Cardiac fibroblast (primary cell): ENCODE measurements at regions not wholly inside any gene's neighbourhood (a gene's known extent, or its start where the extent isn't known, plus 50 kb on each side); places are given as distances from the start of the nearest gene placed in this dataset.
A peak's percentile ranks its signal among the peaks of the same experiment; 100 is the strongest.

Experiments
- DNase-seq, 2 donors: peaks; one replicate each; pipeline versions ENCODE4 v3.0.0 to v3.0.0-alpha.2; 2010; ENCODE audit warnings: low read depth in 2 of 2
- H3K4me3 ChIP-seq, 2 donors: replicated peaks in 1 of 2; 1 replicate in 1 of 2; 2 replicates in 1 of 2; pipeline ENCODE4 v1.5.1; 2011; ENCODE audit warnings: low read depth in 2 of 2, low read length in 2 of 2, mild to moderate bottlenecking in 2 of 2, moderate library complexity in 1 of 2
- CTCF ChIP-seq: IDR thresholded peaks from one replicate; pipeline ENCODE4 v1.5.1; 2011; ENCODE audit warnings: low read depth, mild to moderate bottlenecking, low read length, inconsistent platforms

GRCh38 chr18:45325778-45326177 is 289.5 kb upstream of the SLC14A2 start:
- no peak for DNase-seq
- no peak overlapping the region for H3K4me3 ChIP-seq
- no peak for TF ChIP-seq CTCF

GRCh38 chr18:45326505-45326904 is 288.8 kb upstream of the SLC14A2 start:
- no peak overlapping the region for H3K4me3 ChIP-seq
- no peak for TF ChIP-seq CTCF

DNA sequence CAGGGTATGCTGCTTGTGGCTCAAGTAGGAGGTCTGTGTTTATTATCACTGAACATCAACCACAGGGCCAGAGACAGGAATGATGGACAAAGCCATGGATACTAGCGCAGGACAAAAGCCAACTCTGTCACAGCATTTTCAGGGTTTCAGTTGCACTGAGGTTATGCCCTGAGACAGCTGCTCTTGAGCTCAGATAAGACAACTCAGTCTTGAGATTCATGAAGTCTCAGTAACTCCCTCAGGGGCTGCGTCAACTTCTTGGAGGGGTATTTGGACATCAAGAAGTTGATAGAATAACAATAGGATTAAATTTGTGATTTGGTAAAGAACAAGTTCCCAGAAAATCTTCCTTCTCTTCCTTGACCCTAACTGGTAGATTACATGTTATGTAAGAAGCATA is 287.0 kb upstream of the SLC14A2 start:
- no peak overlapping the region for H3K4me3 ChIP-seq
- DNase-seq: no peak
- no peak for TF ChIP-seq CTCF

More at GRCh38 chr18:45326505-45326904, 288.8 kb upstream of the SLC14A2 start:
- no peak for DNase-seq

- peak in 1 of 2 donors; percentile 11 for DNase-seq
- no peak for TF ChIP-seq CTCF
- H3K4me3 ChIP-seq: no peak overlapping the region
These were observed 286.5 kb upstream of the SLC14A2 start for GRCh38 chr18:45328811-45329210.

DNA sequence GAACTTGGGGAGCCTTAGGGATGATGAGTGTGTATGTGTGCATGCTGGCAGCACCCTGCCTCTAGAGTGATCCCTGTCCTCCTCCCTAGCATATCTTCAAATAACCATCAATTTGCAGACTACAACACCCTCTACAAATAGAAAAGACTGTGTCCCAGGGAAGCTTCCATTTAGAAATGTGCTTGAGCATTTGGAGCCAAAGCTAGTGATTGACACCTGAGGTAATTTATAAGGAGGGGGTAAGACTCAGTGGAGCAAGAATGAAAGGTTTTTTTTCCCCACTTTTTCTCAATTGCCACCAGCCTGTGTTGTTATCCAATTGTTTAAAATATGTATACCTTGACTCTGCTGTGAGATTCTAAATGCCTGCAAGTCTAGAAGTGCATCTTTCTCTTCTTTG is 286.0 kb upstream of the SLC14A2 start:
- no peak for DNase-seq

GRCh38 chr18:45330170-45330594 is 285.1 kb upstream of the SLC14A2 start:
- peak in 1 of 2 donors; percentile 25 for DNase-seq
- no peak overlapping the region for H3K4me3 ChIP-seq
- TF ChIP-seq CTCF: no peak

More for the DNA sequence above, 286.0 kb upstream of the SLC14A2 start:
- TF ChIP-seq CTCF: no peak
- H3K4me3 ChIP-seq: no peak overlapping the region

GRCh38 chr18:45332871-45333270 is 282.4 kb upstream of the SLC14A2 start:
- no peak for DNase-seq
- TF ChIP-seq CTCF: no peak
- no peak overlapping the region for H3K4me3 ChIP-seq
